ENCODE measurements at regions not wholly inside any gene's neighbourhood (a gene's known extent, or its start where the extent isn't known, plus 50 kb on each side); places are given as distances from the start of the nearest gene placed in this dataset.

DNA sequence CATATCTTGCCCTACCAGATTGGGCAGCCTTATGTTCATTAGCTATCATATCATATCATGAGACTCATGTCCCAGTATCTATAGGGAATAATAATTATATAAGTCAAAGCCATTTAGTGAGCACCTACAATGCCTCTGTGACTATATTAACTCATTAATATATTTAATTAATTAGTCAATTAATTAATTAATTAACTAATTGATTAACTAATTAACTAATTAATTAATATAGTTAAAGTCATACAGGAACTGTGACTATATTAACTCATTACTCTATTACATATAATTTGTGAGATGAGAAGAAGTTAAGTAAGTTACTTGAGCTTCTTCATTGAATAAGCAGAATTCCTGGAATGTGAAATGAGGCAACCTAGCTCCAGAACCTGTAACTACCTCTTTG, 588.3 kb upstream of the SLITRK1 start:
- Histone ChIP-seq H4K8ac (ENCODE audit: low read depth in 2 of 2, low read length in 2 of 2) (no peak overlapping the region), H4K91ac (ENCODE audit: insufficient read depth, low read depth, low read length) (no peak overlapping the region), H3K36me3 (ENCODE audit: control insufficient read depth, insufficient read depth, low read length) (no peaks in the 10 kb centered on the region), H3K14ac (replicated peaks; ENCODE audit: low read depth, low read length) (no peak overlapping the region), H3K4me2 (ENCODE audit: low read depth, low read length) (no peak overlapping the region), H2BK5ac (ENCODE audit: low read depth, low read length, poor library complexity, severe bottlenecking) (no peak overlapping the region), H3K4ac (ENCODE audit: low read depth, low read length) (no peak overlapping the region), H2AK9ac (replicated peaks; ENCODE audit: low read depth, low read length, poor library complexity) (no peak overlapping the region), H3K27ac (ENCODE audit: insufficient read depth, low read length) (no peak overlapping the region), H3K9ac (ENCODE audit: low read depth, low read length) (no peak overlapping the region), H3K23ac (ENCODE audit: low read depth, low read length) (no peak overlapping the region), H2BK20ac (ENCODE audit: low read depth, low read length) (no peak overlapping the region), H4K20me1 (ENCODE audit: insufficient read depth, low read length) (no peaks in the 10 kb centered on the region), H3K79me1 (ENCODE audit: low read depth in 1 of 2, low read length in 2 of 2) (no peaks in the 10 kb centered on the region), H4K5ac (ENCODE audit: low read depth, low read length) (no peak overlapping the region), H3K27me3 (ENCODE audit: control insufficient read depth, insufficient read depth, low read length) (no peaks in the 10 kb centered on the region), H3K4me1 (ENCODE audit: control insufficient read depth, insufficient read depth, low read length) (no peaks in the 10 kb centered on the region), H3K9me3 (ENCODE audit: control insufficient read depth, insufficient read depth, low read length) (no peaks in the 10 kb centered on the region), H2BK15ac (ENCODE audit: low read depth, low read length) (no peak overlapping the region), H3K9me1 (ENCODE audit: insufficient read depth, low read length) (no peaks in the 10 kb centered on the region), H2AK5ac (ENCODE audit: low read depth, low read length) (no peak overlapping the region), H3K56ac (ENCODE audit: extremely low read depth, insufficient read depth, low read length) (no peak overlapping the region), H3K4me3 (ENCODE audit: insufficient read depth, low read depth, low read length) (no peak overlapping the region), H2AFZ (replicated peaks; ENCODE audit: low read length, poor library complexity) (no peak overlapping the region), H3K18ac (ENCODE audit: low read depth, low read length) (no peak overlapping the region), H2BK120ac (ENCODE audit: low read depth, low read length) (no peak overlapping the region)
- no peak for TF ChIP-seq RCOR1 (IDR thresholded peaks at IDR 0.05; ENCODE audit: insufficient replicate concordance, low read length)
- TF ChIP-seq CHD1 (IDR thresholded peaks at IDR 0.05; ENCODE audit: low read depth, low read length): no peak
- TF ChIP-seq, protein P1, sequence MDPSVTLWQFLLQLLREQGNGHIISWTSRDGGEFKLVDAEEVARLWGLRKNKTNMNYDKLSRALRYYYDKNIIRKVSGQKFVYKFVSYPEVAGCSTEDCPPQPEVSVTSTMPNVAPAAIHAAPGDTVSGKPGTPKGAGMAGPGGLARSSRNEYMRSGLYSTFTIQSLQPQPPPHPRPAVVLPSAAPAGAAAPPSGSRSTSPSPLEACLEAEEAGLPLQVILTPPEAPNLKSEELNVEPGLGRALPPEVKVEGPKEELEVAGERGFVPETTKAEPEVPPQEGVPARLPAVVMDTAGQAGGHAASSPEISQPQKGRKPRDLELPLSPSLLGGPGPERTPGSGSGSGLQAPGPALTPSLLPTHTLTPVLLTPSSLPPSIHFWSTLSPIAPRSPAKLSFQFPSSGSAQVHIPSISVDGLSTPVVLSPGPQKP (IDR thresholded peaks at IDR 0.05; ENCODE audit: borderline replicate concordance, low read depth, low read length): no peak
- no peak for TF ChIP-seq RAD21 (IDR thresholded peaks at IDR 0.05; ENCODE audit: low read length)
- TF ChIP-seq, protein P2, sequence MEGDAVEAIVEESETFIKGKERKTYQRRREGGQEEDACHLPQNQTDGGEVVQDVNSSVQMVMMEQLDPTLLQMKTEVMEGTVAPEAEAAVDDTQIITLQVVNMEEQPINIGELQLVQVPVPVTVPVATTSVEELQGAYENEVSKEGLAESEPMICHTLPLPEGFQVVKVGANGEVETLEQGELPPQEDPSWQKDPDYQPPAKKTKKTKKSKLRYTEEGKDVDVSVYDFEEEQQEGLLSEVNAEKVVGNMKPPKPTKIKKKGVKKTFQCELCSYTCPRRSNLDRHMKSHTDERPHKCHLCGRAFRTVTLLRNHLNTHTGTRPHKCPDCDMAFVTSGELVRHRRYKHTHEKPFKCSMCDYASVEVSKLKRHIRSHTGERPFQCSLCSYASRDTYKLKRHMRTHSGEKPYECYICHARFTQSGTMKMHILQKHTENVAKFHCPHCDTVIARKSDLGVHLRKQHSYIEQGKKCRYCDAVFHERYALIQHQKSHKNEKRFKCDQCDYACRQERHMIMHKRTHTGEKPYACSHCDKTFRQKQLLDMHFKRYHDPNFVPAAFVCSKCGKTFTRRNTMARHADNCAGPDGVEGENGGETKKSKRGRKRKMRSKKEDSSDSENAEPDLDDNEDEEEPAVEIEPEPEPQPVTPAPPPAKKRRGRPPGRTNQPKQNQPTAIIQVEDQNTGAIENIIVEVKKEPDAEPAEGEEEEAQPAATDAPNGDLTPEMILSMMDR (conservative IDR thresholded peaks at IDR 0.05; ENCODE audit: low read depth, low read length): no peak
- no peak for TF ChIP-seq POLR2A (IDR thresholded peaks at IDR 0.05; ENCODE audit: low read depth, low read length)
- in situ Hi-C loops (cut with MboI; ENCODE audit: low sequenced_read_pairs): no loop called here
- dilution Hi-C loops (cut with HindIII; ENCODE audit: low sequenced_read_pairs, unreplicated experiment): no loop called here
- ATAC-seq (ENCODE audit: low read depth): no peak
- intact Hi-C loops (cut with micrococcal nuclease): no loop called here
- BruUV-seq (replicated peaks): no TSS peak
- no peak for DNase-seq
- CTCF ChIA-PET: interaction anchor here (1.0 kb wide), 1 partner anchor 10 kb away, joined by 4 read pairs; no protein-coding TSS in a partner anchor
- POLR2A ChIA-PET (ENCODE audit: unreplicated experiment): no interaction called here

Measured in IMR-90 (cell line).